Endodermal cell (in vitro differentiated cells): ENCODE measurements at regions not wholly inside any gene's neighbourhood (a gene's known extent, or its start where the extent isn't known, plus 50 kb on each side); places are given as distances from the start of the nearest gene placed in this dataset.

Experiments used
- DNase-seq: peaks from one replicate; pipeline ENCODE4 v3.0.0-alpha.2; 2017
- H3K27ac ChIP-seq: 2 replicates; pipeline ENCODE4 v1.5.1; 2013; ENCODE audit warnings: mild to moderate bottlenecking, low read depth, low read length, moderate library complexity
- H3K27me3 ChIP-seq: 2 replicates; pipeline ENCODE4 v1.6.1; 2013; ENCODE audit warnings: mild to moderate bottlenecking, low read length, moderate library complexity; ENCODE audit not compliant: insufficient read depth, control insufficient read depth, poor library complexity, severe bottlenecking
- H3K36me3 ChIP-seq: 2 replicates; pipeline ENCODE4 v1.7.0; 2013; ENCODE audit warnings: mild to moderate bottlenecking, low read length, moderate library complexity; ENCODE audit not compliant: control insufficient read depth, insufficient read depth
- H3K4me1 ChIP-seq: one replicate; pipeline ENCODE4 v1.7.0; 2013; ENCODE audit warnings: low read length; ENCODE audit not compliant: control insufficient read depth, insufficient read depth
- H3K4me3 ChIP-seq: 2 replicates; pipeline ENCODE4 v1.5.1; 2013; ENCODE audit warnings: mild to moderate bottlenecking, low read length, moderate library complexity
- H3K9ac ChIP-seq: 2 replicates; pipeline ENCODE4 v1.6.1; 2013; ENCODE audit warnings: mild to moderate bottlenecking, low read length, moderate library complexity; ENCODE audit not compliant: poor library complexity, severe bottlenecking; ENCODE audit errors: extremely low read depth
- H3K9me3 ChIP-seq: 2 replicates; pipeline ENCODE4 v1.6.1; 2013; ENCODE audit warnings: mild to moderate bottlenecking, low read length, moderate library complexity; ENCODE audit not compliant: control insufficient read depth
- H3K27ac Mint-ChIP-seq: 2 replicates; pipeline ENCODE4 v1.8.0; 2020; ENCODE audit warnings: mixed read lengths
- H3K27me3 Mint-ChIP-seq: 2 replicates; pipeline ENCODE4 v1.8.0; 2021; ENCODE audit warnings: mild to moderate bottlenecking, mixed read lengths; ENCODE audit not compliant: insufficient read depth
- H3K36me3 Mint-ChIP-seq: 2 replicates; pipeline ENCODE4 v1.8.0; 2020; ENCODE audit warnings: low read depth, mixed read lengths
- H3K4me1 Mint-ChIP-seq: 2 replicates; pipeline ENCODE4 v1.8.0; 2020; ENCODE audit warnings: mixed read lengths
- H3K4me3 Mint-ChIP-seq: 2 replicates; pipeline ENCODE4 v1.8.0; 2020; ENCODE audit warnings: mild to moderate bottlenecking, moderate library complexity, mixed read lengths
- H3K9me3 Mint-ChIP-seq: 2 replicates; pipeline ENCODE4 v1.8.0; 2020; ENCODE audit warnings: mild to moderate bottlenecking, mixed read lengths
- CTCF ChIP-seq: fragments of 200-600 bp; sonication (generic); conservative IDR thresholded peaks from 2 replicates; pipeline ENCODE4 v1.5.0; 2021; ENCODE audit warnings: antibody characterized with exemption, mild to moderate bottlenecking
- WGBS, 2 experiments: methylation state at CpG; one replicate each; pipeline versions ENCODE4 v1.1.5 to v1.1.7; 2013; ENCODE audit warnings: missing lambda C conversion rate in 2 of 2, mixed read lengths in 1 of 2; ENCODE audit not compliant: insufficient coverage in 1 of 2, insufficient read length in 1 of 2; 5-methylcytosine and 5-hydroxymethylcytosine counted together

- no peaks in the 10 kb centered on the region for H3K4me1 Mint-ChIP-seq
- H3K27ac Mint-ChIP-seq, result no peak overlapping the region
- TF ChIP-seq CTCF, result no peak
- WGBS, 2 experiments, result 92 to 96% methylated on average over 3 of the region's 3 CpGs
- no peak overlapping the region for H3K27ac ChIP-seq
- peak; percentile 12 for DNase-seq
- no peaks in the 10 kb centered on the region for H3K4me1 ChIP-seq
- H3K4me3 ChIP-seq, result no peak overlapping the region
- H3K9me3 ChIP-seq, result no peaks in the 10 kb centered on the region
- H3K9ac ChIP-seq, result no peak overlapping the region
- H3K36me3 ChIP-seq, result no peaks in the 10 kb centered on the region
- no peaks in the 10 kb centered on the region for H3K27me3 ChIP-seq
- H3K27me3 Mint-ChIP-seq, result peaks cover 2% of the 10 kb centered on the region
- H3K9me3 Mint-ChIP-seq, result no peaks in the 10 kb centered on the region
- no peaks in the 10 kb centered on the region for H3K36me3 Mint-ChIP-seq
- H3K4me3 Mint-ChIP-seq, result no peak overlapping the region
Measured at GRCh38 chr20:24744747-24745146, 204.3 kb upstream of the CST7 start.

- H3K36me3 ChIP-seq, result no peaks in the 10 kb centered on the region
- H3K9ac ChIP-seq, result no peak overlapping the region
- H3K27ac Mint-ChIP-seq, result no peak overlapping the region
- no peak overlapping the region for H3K27ac ChIP-seq
- no peak overlapping the region for H3K4me3 ChIP-seq
- no peaks in the 10 kb centered on the region for H3K4me1 Mint-ChIP-seq
- TF ChIP-seq CTCF, result no peak
- H3K9me3 Mint-ChIP-seq, result no peaks in the 10 kb centered on the region
- H3K4me1 ChIP-seq, result no peaks in the 10 kb centered on the region
- H3K36me3 Mint-ChIP-seq, result no peaks in the 10 kb centered on the region
- H3K4me3 Mint-ChIP-seq, result no peak overlapping the region
- H3K27me3 Mint-ChIP-seq, result peaks cover 2% of the 10 kb centered on the region
- no peaks in the 10 kb centered on the region for H3K27me3 ChIP-seq
- WGBS, 2 experiments, result 93 to 100% methylated on average over 5 to 6 of the region's 6 CpGs
- DNase-seq, result peak; percentile 11
- no peaks in the 10 kb centered on the region for H3K9me3 ChIP-seq
Measured at GRCh38 chr20:24745206-24745605, 203.9 kb upstream of the CST7 start.

- WGBS, 2 experiments, result 92 to 93% methylated on average over 6 to 14 of the region's 14 CpGs
- no peaks in the 10 kb centered on the region for H3K4me1 Mint-ChIP-seq
- DNase-seq, result peak; percentile 18
- H3K27me3 ChIP-seq, result no peaks in the 10 kb centered on the region
- H3K36me3 ChIP-seq, result no peaks in the 10 kb centered on the region
- H3K9me3 Mint-ChIP-seq, result no peaks in the 10 kb centered on the region
- no peak overlapping the region for H3K9ac ChIP-seq
- no peak overlapping the region for H3K4me3 Mint-ChIP-seq
- H3K4me1 ChIP-seq, result no peaks in the 10 kb centered on the region
- TF ChIP-seq CTCF, result no peak
- H3K9me3 ChIP-seq, result no peaks in the 10 kb centered on the region
- H3K27ac Mint-ChIP-seq, result no peak overlapping the region
- peaks cover 4% of the 10 kb centered on the region for H3K27me3 Mint-ChIP-seq
- H3K27ac ChIP-seq, result no peak overlapping the region
- no peak overlapping the region for H3K4me3 ChIP-seq
- no peaks in the 10 kb centered on the region for H3K36me3 Mint-ChIP-seq
Measured at GRCh38 chr20:24745617-24746350, 203.3 kb upstream of the CST7 start.
